Stimulated activated CD4-positive, alpha-beta T cell treated with anti-CD3 and anti-CD28 coated beads, Interleukin-1b, Interleukin-23, amount 100 ng/mL, for 4 hours (primary cell): ENCODE measurements at regions not wholly inside any gene's neighbourhood (a gene's known extent, or its start where the extent isn't known, plus 50 kb on each side); places are given as distances from the start of the nearest gene placed in this dataset.
"Not testable (repeated sequence)": the region's sequence is repeated elsewhere in the genome, so short reads cannot be mapped to it uniquely, and the experiment has no call there.

Experiments
- DNase-seq, 2 donors: peaks; one replicate each; pipeline ENCODE4 v3.0.0-alpha.2; 2020; ENCODE audit warnings: low read depth in 2 of 2

DNA sequence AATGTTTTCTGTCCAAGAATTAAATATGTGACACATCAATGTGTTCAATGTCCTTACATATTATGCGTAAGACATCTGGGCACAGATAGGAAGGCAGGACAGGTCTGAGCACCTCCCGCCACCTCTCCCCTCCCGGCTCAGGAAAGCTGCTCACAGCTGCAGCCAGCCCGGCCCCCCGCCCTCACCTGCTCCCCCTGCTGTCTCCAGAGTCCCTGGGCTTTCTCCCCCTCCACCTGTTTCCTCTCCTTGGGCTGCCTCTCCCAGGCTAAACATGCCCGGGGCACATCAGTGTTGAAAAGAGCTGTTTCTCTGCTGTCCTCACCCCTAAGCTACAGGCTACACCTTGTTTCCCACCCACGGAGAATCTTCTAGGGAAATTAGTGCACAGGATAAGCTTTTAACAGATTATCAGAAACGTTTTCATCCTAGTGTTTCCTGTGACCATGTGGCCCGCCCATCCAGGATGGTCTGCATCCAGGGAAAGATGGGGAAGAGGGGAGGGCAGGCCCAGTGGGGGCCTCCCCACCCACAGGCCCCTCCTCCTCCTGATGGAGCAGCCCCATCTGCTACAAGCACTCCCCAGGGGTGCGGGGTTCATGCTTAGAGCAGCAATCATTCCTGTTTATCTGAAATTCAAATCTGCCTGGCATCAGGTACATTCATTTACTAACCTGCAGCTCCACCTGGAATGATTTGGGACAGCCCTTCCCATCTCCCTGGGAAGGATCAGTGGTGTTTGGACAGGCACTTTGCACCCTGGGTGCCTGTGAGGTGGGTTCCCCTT lies 273.8 kb upstream of the SFSWAP start:
- no peak for DNase-seq

GRCh38 chr12:131437706-131438492 lies 273.0 kb upstream of the SFSWAP start:
- no peak for DNase-seq

- DNase-seq: not testable (repeated sequence)
These were observed 272.4 kb upstream of the SFSWAP start for GRCh38 chr12:131438493-131438835.

- DNase-seq: no peak
These were observed 272.0 kb upstream of the SFSWAP start for GRCh38 chr12:131438881-131439280.

GRCh38 chr12:131439752-131440151 lies 271.1 kb upstream of the SFSWAP start:
- not testable (repeated sequence) for DNase-seq

DNA sequence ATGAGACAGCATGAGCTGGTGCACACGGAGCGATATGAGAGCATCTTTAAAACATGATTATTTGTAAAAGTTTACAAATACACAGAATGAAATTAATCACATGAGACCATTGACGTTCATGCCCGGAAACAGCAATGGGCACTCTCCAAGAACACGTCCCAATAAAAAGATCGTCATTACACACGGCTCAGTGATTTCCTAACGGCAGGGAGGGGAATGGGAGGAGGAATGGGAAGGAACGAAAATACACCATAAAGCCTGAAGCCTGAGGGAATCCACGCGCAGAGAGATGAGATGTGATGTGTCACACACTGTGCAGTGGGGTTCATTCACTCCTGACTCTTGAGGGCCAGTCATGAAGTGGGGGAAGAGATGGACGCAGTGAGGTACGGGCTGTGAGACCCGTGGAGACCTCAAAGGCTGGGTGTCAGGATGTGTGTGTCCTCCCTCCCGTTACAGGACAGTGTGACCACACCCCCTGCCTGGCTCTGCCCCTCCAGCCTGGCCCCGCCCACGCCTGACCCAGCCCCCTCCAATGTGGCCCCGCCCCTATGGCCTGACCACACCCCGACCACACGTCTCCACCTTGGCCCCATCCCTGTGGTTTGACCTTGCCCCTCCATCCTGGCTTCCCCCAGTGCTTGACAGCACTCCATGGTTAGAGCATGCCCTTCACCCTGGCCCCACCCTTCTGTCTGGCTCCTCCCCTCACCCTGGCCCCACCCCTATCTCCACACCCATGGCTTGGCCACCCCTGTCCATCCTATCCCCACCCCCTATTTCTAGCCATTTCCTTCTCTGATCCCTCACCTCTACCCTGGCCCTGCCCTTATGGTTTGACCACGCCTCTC lies 270.5 kb upstream of the SFSWAP start:
- DNase-seq: not testable (repeated sequence)

DNA sequence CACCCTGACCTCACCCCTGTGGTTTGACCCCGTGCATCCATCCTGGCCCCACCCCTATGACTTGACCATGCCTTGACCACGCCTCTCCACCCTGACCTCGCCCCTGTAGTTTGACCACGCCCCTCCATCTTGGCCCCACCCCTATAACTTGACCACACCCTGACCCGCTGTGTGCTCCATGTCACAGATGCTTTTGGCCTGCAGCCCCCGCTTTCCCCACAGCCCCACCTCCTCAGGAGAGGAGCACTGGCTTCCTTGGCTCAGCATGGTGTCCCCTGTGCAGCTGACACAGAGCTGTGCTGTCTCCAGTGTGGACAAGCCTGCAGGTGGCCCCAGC lies 269.9 kb upstream of the SFSWAP start:
- no peak for DNase-seq

GRCh38 chr12:131441638-131442336 lies 269.1 kb upstream of the SFSWAP start:
- no peak for DNase-seq

GRCh38 chr12:131442337-131442918 lies 268.5 kb upstream of the SFSWAP start:
- no peak for DNase-seq

- no peak for DNase-seq
These were observed 267.6 kb upstream of the SFSWAP start for GRCh38 chr12:131443019-131444000.

GRCh38 chr12:131444220-131445164 lies 266.4 kb upstream of the SFSWAP start:
- no peak for DNase-seq

GRCh38 chr12:131445184-131445774 lies 265.6 kb upstream of the SFSWAP start:
- DNase-seq: no peak

GRCh38 chr12:131445795-131446194 lies 265.1 kb upstream of the SFSWAP start:
- no peak for DNase-seq

GRCh38 chr12:131447636-131448035 lies 263.3 kb upstream of the SFSWAP start:
- DNase-seq: not testable (repeated sequence)

DNA sequence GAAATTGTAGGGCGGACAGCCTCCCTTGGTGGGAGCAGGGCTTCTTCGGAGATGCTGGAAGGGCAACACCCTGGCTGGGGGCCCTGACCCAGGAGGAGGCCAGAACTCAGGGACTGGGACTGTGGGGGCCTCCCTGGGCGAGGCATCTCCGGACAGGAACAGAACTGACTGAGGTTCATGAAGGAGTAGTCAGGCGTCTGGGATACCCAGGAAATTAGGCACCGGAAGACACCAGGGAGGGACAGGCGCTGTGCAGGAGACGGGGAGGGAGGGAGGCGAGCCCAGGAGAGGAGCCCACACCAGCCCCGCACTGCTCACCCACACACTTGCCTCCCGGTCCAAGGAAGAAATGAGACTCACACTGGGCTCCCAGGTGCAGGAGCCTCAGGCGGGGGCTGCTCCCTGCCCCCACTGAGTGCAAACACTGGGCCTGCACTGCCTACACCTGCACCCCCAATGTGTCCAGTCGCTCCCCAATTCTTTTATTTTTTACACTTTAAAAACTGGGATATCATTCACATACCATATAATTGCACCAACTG lies 262.6 kb upstream of the SFSWAP start:
- DNase-seq: no peak

GRCh38 chr12:131449027-131449426 lies 261.9 kb upstream of the SFSWAP start:
- no peak for DNase-seq

GRCh38 chr12:131452444-131452860 lies 258.4 kb upstream of the SFSWAP start:
- DNase-seq: no peak
